ENCODE measurements at regions not wholly inside any gene's neighbourhood (a gene's known extent, or its start where the extent isn't known, plus 50 kb on each side); places are given as distances from the start of the nearest gene placed in this dataset.
A peak's percentile ranks its signal among the peaks of the same experiment; 100 is the strongest.
"Not testable (repeated sequence)": the region's sequence is repeated elsewhere in the genome, so short reads cannot be mapped to it uniquely, and the experiment has no call there.

- no peak for DNase-seq
Observed at GRCh38 chr2:175317751-175318150, 136.2 kb upstream of the ATP5MC3 start.

GRCh38 chr2:175312137-175312536 lies 130.6 kb upstream of the ATP5MC3 start:
- DNase-seq, result no peak

DNA sequence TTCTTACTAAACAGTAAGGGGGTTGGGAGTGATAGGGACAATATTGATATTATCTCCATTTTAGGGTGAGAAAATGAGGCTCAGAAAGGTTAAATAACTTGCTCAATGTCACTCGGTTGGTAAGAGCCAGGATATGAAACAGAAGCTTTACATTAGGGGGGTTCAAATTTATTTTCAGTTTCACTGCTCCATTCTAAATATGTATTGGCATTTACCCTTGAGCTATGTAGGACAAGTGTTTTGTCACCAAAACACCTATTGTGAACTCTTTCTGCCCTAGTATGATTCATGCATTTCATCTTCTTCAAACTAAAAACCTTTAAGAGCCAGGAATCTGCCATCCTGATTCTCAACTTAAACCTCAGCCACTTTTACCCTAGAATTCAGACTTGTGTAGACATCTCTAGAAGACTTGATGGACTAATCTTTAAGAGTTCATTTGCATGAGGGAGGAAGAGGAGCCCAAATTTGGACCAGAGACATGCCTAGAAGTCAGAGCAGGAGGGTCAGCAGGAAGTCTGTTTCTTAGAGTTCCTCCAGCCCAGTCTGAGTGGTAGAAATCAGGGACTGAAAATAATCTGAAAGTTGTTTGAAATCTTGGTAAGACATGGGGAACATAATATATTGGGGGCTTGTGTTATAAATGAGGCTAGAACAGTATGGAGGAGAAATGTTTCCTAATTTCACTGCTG lies 129.4 kb upstream of the ATP5MC3 start:
- DNase-seq, result no peak

GRCh38 chr2:175309799-175310198 lies 128.3 kb upstream of the ATP5MC3 start:
- no peak for DNase-seq

DNA sequence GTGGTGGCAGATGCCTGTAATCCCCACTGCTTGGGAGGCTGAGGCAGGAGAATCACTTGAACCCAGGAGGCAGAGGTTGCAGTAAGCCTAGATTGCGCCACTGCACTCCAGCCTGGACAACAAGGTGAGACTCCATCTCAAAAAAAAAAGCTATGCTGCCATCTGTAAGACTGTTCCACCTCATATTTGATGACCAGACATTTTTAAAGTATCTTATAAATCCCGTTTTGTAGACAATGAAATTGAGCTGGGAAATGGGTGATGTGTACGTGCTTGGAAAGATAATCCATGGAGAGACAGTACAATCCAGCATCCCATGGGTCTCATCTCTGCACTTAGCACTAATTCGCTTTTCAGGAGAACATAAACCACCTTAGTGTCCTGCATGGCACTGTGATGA lies 126.5 kb upstream of the ATP5MC3 start:
- no peak for DNase-seq

GRCh38 chr2:175304541-175304940 lies 123.0 kb upstream of the ATP5MC3 start:
- DNase-seq, result no peak

DNA sequence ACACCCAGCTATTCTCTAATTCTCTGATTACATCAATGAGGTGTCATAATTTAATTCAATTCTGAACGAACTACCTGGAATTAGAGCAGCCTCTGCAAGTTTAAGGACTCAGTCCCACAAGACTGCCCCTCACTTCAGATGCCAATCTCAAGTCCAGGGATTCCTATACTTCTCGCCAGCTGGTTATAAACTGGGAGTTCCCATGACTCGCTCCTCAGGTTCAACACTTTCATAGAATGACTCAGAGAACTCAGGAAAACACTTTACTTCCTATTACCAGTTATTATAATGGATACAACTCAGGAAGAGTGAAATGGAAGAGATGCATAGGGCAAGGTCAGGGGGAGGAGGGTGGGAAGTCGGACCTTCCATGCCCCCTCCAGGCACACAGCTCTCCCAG lies 112.3 kb upstream of the ATP5MC3 start:
- DNase-seq, result no peak

- DNase-seq, result no peak
Observed at GRCh38 chr2:175293195-175293594, 111.7 kb upstream of the ATP5MC3 start.

DNA sequence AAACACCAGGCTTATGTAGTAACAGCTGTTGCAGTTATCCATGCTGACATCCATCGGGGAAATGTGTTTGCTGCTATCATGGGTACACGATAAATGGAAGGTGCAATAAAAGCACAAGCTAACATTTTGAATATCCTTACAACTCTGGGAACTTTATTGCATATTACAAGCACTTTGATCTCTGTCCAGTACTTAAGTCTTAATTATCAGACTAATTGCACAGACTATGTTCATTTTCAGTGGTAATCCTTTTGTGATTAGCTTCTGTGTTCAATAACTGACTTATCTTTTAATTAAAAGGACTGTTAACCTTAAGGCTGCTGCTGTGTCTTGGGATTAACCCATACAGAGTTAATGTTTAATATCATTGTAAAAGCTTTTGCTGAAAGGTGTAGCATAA lies 101.4 kb upstream of the ATP5MC3 start:
- DNase-seq, result no peak

- peak; percentile 22 for DNase-seq
Observed at GRCh38 chr2:175282300-175282699, 100.8 kb upstream of the ATP5MC3 start.

- no peak for DNase-seq
Observed at GRCh38 chr2:175277772-175278171, 96.3 kb upstream of the ATP5MC3 start.

DNA sequence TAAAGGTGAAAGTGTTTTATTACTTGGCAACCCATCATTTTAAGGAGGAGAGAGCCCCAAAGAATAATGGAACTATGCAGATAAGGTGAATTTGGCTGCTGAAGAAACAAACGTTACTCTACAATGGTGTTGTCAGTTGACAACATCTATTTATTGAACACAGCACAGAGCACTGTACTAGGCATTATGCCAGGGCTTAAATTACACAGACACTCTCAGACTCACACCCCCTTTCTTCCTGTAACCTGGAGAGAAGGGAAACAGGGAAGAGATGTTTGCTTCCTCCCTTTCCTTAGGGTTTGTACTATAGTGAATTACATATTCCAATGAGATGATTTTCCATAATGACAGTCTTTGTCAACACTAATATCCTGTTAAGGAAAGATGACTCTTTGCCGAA lies 94.0 kb upstream of the ATP5MC3 start:
- no peak for DNase-seq

GRCh38 chr2:175259164-175259563 lies 77.7 kb upstream of the ATP5MC3 start:
- DNase-seq, result no peak

DNA sequence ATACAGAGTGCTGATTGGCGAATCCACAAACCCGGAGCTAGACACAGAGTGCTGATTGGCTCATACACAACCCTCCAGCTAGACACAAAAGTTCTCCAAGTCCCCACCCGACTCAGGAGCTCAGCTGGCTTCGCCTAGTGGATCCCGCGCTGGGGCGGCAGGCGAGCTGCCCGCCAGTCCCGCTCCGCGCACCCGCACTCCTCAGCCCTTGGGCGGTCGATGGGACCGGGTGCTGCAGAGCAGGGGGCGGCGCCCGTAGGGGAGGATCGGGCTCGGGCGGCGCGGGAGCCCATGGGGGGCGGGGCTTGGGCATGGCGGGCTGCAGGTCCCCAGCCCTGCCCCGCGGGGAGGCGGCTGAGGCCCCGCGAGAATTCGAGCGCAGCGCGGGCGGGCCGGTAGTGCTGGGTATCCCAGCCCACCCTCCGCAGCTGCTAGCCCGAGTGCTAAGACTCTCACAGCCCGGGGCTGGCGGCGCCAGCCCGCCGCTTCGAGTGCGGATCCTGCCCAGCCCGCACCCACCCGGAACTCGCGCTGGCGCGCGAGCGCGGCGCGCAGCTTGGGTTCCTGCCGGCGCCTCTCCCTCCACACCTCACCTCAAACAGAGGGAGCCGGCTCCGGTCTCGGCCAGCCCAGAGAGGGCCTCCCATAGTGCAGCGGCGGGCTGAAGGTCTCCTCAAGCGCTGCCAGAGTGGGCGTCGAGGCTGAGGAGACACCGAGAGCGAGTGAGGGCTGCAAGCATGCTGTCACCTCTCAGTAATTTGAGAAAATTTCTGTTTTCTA lies 75.5 kb upstream of the ATP5MC3 start:
- DNase-seq, result no peak

DNA sequence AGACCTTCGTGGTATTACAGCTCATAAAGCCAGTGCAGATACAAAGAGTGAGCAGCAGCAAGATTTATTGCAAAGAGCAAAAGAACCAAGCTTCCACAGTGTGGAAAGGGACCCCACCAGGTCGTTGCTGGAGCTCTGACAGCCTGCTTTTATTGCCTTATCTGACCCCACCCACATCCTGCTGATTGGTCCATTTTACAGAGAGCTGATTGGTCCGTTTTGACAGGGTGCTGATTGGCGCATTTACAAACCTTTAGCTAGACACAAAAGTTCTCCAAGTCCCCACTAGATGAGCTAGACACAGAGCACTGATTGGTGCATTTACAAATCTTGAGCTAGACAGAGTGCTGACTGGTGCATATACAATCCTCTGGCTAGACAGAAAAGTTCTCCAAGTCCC lies 74.9 kb upstream of the ATP5MC3 start:
- not testable (repeated sequence) for DNase-seq

DNA sequence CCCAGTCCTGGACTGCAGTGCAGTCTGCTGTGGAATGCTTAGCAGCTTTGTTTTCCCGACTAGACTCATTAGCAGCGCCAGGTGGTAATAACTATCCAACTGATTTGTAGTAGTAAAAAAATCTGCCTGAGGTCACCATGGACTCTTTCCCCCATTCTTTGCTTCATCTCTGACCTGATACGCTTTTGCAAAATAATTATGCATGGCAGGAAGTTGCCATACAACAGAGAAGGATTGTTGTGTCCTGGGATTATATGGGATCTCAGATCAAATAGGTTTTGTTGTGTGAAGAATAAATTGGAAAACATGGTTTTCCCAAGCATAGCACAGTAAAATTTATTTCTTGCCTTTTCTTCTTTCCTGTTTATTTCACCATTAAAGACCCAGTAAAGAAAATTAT lies 72.4 kb upstream of the ATP5MC3 start:
- no peak for DNase-seq

DNA sequence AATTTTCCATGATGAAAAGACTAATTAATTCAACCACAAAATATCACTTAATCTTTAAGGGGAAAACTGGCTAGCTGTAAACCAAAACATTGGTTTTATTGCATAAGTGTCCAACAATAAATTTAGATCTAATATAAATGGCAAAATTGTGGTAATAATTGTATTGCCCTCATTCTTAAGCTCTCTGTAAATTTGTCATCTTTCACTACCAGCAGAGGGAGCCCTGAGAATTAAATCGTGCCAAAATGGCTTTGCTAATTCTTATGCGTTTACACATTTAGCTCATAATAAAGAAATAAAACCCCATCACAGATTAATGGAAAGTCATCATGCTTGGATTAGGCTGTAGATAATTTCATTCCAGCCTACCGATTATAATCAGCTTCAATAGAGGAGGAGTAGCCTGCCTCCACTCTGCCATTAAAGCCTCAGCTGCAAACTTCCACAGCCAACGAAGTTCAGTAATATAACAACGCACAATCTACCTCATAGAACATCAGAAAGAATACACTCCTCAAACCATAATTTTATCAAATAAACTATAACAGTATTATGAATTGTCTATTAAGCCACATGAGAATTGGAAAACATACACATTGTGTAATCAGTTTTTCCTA lies 70.0 kb upstream of the ATP5MC3 start:
- DNase-seq, result peak; percentile 33

DNA sequence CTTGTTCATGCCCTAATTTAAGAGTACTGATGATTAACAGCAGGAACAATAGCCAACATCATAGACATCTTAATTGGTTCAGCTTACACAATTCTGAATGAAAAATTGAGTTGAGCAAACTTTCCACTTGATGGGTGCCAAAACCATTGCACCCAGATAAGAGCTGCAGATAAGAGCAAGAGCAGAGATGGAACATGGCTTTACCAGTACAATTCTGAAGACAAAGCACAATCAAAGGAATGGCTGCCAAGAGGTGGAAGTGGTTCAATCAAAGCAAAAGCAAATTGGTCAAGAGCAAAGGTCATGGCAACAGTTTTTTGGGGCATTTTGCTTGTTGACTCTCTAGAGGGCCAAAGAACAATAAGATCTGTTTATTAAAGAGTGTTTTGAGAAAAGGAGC lies 65.6 kb upstream of the ATP5MC3 start:
- no peak for DNase-seq

GRCh38 chr2:175244697-175245096 lies 63.2 kb upstream of the ATP5MC3 start:
- DNase-seq, result no peak

GRCh38 chr2:175241691-175242090 lies 60.2 kb upstream of the ATP5MC3 start:
- no peak for DNase-seq

GRCh38 chr2:175240033-175240432 lies 58.5 kb upstream of the ATP5MC3 start:
- DNase-seq, result not testable (repeated sequence)

DNA sequence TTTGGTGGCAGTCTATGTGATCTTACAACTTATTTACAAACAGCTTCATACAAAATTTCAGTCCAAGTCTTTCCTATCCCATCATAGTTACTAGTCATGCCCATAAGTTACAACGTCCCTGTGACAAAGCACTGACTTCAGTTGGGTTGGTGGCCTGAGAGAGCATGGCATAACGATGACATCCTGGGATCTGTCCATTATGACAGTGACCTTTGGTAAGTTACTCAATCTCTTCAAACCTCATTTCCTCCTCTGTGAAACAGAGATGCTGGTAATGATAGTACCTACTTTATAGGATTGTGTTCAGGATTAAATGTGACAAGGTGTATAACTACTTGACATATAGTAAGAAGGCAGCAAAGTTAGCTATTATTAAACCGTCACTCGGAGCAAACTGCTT lies 55.4 kb upstream of the ATP5MC3 start:
- DNase-seq, result no peak

DNA sequence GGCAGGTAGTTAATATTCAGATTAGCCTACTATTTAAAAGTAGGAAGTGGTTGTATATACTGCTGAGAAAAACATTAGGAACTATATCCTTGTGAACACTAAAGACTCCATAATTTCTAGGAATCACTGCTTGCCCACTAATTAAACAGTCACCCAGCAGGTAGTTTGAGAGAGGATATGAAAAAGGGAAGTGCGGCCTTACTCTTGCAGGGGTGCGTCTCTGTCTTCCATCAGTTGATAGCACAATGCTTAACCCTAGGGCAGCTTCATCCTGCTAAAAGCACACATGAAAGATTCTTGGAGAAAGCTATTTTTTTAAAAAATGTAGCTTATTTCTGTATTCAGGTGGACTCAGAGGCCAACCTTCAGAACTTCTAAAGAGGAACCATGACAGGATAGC lies 53.1 kb upstream of the ATP5MC3 start:
- no peak for DNase-seq

- DNase-seq, result no peak
Observed at GRCh38 chr2:175234153-175234552, 52.6 kb upstream of the ATP5MC3 start.
